Gastrocnemius medialis (tissue), 4 donors: ENCODE measurements at regions not wholly inside any gene's neighbourhood (a gene's known extent, or its start where the extent isn't known, plus 50 kb on each side); places are given as distances from the start of the nearest gene placed in this dataset.

Source experiments
- ATAC-seq, 2 donors: fragments of 150-250 bp; one replicate each; pipeline ENCODE4 v1.9.1; 2016
- DNase-seq, 2 donors: peaks; one replicate each; pipeline ENCODE4 v3.0.0-alpha.2; 2019
- H3K27ac ChIP-seq, 4 donors: fragments of 200-600 bp; sonication (generic); 1 replicate in 1 of 4; 2 replicates in 3 of 4; pipeline ENCODE4 v1.5.1; 2016 to 2018; ENCODE audit warnings: mild to moderate bottlenecking in 2 of 4, moderate library complexity in 1 of 4
- H3K27me3 ChIP-seq, 3 donors: fragments of 200-600 bp; sonication (generic) in 2 of 3; 1 replicate in 1 of 3; 2 replicates in 2 of 3; pipeline versions ENCODE4 v1.5.1 to v1.6.0; 2016 to 2019; ENCODE audit warnings: mild to moderate bottlenecking in 1 of 3, moderate library complexity in 1 of 3
- H3K36me3 ChIP-seq, 2 donors: fragments of 200-600 bp; sonication (generic) in 1 of 2; one replicate each; pipeline ENCODE4 v1.5.1; 2017 to 2018
- H3K4me1 ChIP-seq, 2 donors: fragments of 200-600 bp; sonication (generic) in 1 of 2; one replicate each; pipeline ENCODE4 v1.5.1; 2016 to 2017; ENCODE audit warnings: mild to moderate bottlenecking in 2 of 2
- H3K4me3 ChIP-seq, 4 donors: fragments of 200-600 bp; sonication (generic) in 3 of 4; 1 replicate in 1 of 4; 2 replicates in 3 of 4; pipeline ENCODE4 v1.5.1; 2016 to 2019; ENCODE audit warnings: mild to moderate bottlenecking in 2 of 4
- H3K9me3 ChIP-seq, 3 donors: fragments of 200-600 bp; sonication (generic) in 2 of 3; 1 replicate in 1 of 3; 2 replicates in 2 of 3; pipeline ENCODE4 v1.5.1; 2016 to 2019
- POLR2A ChIP-seq, 2 donors: fragments of 450-650 bp; IDR thresholded peaks; one replicate each; pipeline ENCODE4 v1.6.1; 2017; ENCODE audit warnings: antibody characterized with exemption in 2 of 2, mild to moderate bottlenecking in 2 of 2, moderate library complexity in 2 of 2
- in situ Hi-C, 4 donors: fragments of 200-750 bp; cut with MboI; loops; one replicate each; pipeline versions ENCODE4 v1.15.0 to v1.8.0; 2017; ENCODE audit warnings: low sequenced_read_pairs in 4 of 4
- intact Hi-C: fragments of 100-400 bp; cut with DNase I; formaldehyde crosslinking; loops from one replicate; pipeline ENCODE4 v1.15.1; 2023; ENCODE audit warnings: low total_unique reads
- TF ChIP-seq, protein P1 (sequence below), 5 experiments: fragments of 450-650 bp in 3 of 5; fragments of 200-600 bp in 2 of 5; sonication (generic) in 2 of 5; IDR thresholded peaks in 4 of 5; conservative IDR thresholded peaks in 1 of 5; 1 replicate in 4 of 5; 2 replicates in 1 of 5; pipeline ENCODE4 v1.5.1; 2016 to 2019; ENCODE audit warnings: antibody characterized with exemption in 5 of 5, mild to moderate bottlenecking in 3 of 5, moderate library complexity in 3 of 5

DNA sequence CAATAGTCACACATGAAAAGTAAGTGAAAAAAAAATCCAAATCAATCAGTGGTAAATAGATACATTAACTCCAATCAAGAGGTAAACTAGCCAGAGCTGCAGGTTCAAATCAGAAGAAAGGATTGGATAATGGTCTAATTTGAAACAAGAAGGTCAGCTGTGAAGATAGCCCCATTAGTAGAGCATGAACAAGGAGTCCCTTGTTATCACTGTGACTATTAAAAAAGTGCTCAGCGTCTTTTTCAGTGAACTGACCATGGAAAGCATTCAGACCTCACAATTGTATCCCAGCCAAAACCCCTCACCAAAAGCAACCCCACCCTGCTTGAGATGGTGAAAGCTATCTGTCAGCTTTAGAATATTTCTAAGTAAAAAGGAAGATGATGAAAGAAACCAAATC lies 125.0 kb upstream of the EGLN3 start:
- H3K4me1 ChIP-seq = peaks cover 2 to 4% of the 10 kb centered on the region in 2 donors
- no peak overlapping the region for H3K27ac ChIP-seq
- no peaks in the 10 kb centered on the region for H3K36me3 ChIP-seq
- intact Hi-C loops (no loop called here), in situ Hi-C loops (no loop called here)
- no peaks in the 10 kb centered on the region for H3K27me3 ChIP-seq
- DNase-seq (no peak), ATAC-seq (no peak)
- TF ChIP-seq, protein P1, sequence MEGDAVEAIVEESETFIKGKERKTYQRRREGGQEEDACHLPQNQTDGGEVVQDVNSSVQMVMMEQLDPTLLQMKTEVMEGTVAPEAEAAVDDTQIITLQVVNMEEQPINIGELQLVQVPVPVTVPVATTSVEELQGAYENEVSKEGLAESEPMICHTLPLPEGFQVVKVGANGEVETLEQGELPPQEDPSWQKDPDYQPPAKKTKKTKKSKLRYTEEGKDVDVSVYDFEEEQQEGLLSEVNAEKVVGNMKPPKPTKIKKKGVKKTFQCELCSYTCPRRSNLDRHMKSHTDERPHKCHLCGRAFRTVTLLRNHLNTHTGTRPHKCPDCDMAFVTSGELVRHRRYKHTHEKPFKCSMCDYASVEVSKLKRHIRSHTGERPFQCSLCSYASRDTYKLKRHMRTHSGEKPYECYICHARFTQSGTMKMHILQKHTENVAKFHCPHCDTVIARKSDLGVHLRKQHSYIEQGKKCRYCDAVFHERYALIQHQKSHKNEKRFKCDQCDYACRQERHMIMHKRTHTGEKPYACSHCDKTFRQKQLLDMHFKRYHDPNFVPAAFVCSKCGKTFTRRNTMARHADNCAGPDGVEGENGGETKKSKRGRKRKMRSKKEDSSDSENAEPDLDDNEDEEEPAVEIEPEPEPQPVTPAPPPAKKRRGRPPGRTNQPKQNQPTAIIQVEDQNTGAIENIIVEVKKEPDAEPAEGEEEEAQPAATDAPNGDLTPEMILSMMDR (IDR thresholded peaks at IDR 0.05 in 4 of 5, conservative IDR thresholded peaks at IDR 0.05 in 1 of 5) = no peak
- TF ChIP-seq POLR2A (IDR thresholded peaks at IDR 0.05) = no peak
- no peak overlapping the region for H3K4me3 ChIP-seq
- H3K9me3 ChIP-seq = no peaks in the 10 kb centered on the region

DNA sequence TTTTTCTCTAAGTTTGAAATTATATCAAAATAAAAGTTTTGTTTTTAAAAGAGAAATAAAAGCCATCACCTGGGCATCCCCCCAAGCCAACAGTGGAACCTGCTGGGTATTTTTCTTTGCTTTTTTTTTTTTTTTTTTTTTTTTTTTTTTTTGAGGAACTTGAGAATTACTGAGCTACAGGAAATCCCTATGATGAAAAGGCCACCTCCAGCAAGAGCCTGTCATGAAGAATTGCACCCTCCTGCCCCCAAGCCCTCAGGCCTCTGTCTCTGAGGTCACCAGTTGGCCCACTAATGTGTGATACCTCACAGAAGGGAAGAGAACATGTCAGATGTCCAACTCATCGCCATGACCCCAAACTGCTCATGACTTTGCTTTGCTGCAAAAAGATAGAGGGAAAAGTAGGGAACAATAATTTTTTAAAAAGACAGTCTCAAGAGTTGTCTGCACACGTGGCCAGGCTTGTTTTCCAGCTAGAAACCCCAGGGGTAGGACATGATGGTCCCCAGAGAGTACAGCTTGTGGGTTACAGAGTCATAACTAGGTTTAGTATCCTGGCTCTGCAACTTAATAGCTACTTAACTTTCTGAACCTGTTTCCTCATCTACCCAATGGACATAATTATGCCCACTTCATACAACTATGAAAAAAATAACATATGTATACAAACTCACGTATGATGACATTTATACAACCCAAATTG lies 124.3 kb upstream of the EGLN3 start:
- TF ChIP-seq POLR2A (IDR thresholded peaks at IDR 0.05) = no peak
- TF ChIP-seq, protein P1 (IDR thresholded peaks at IDR 0.05 in 4 of 5, conservative IDR thresholded peaks at IDR 0.05 in 1 of 5) = no peak
- Histone ChIP-seq H3K4me1 (no peaks in the 10 kb centered on the region), H3K9me3 (no peaks in the 10 kb centered on the region), H3K36me3 (no peaks in the 10 kb centered on the region), H3K4me3 (no peak overlapping the region), H3K27ac (no peak overlapping the region), H3K27me3 (no peaks in the 10 kb centered on the region)
- intact Hi-C loops = no loop called here
- in situ Hi-C loops = no loop called here
- no peak for ATAC-seq
- DNase-seq = no peak

GRCh38 chr14:34072921-34073320 lies 122.0 kb upstream of the EGLN3 start:
- in situ Hi-C loops (no loop called here), intact Hi-C loops (no loop called here)
- TF ChIP-seq, protein P1 (IDR thresholded peaks at IDR 0.05 in 4 of 5, conservative IDR thresholded peaks at IDR 0.05 in 1 of 5) = no peak
- TF ChIP-seq POLR2A (IDR thresholded peaks at IDR 0.05) = no peak
- Histone ChIP-seq H3K9me3 (no peaks in the 10 kb centered on the region), H3K4me3 (no peak overlapping the region), H3K27me3 (no peaks in the 10 kb centered on the region), H3K36me3 (no peaks in the 10 kb centered on the region), H3K27ac (no peak overlapping the region), H3K4me1 (no peaks in the 10 kb centered on the region)
- DNase-seq (no peak), ATAC-seq (no peak)

GRCh38 chr14:34072401-34072800 lies 121.5 kb upstream of the EGLN3 start:
- Histone ChIP-seq H3K4me1 (no peaks in the 10 kb centered on the region), H3K27me3 (no peaks in the 10 kb centered on the region), H3K9me3 (no peaks in the 10 kb centered on the region), H3K36me3 (no peaks in the 10 kb centered on the region), H3K4me3 (no peak overlapping the region), H3K27ac (no peak overlapping the region)
- intact Hi-C loops (no loop called here), in situ Hi-C loops (no loop called here)
- DNase-seq (no peak), ATAC-seq (no peak)
- TF ChIP-seq, protein P1 (IDR thresholded peaks at IDR 0.05 in 4 of 5, conservative IDR thresholded peaks at IDR 0.05 in 1 of 5) = no peak
- no peak for TF ChIP-seq POLR2A (IDR thresholded peaks at IDR 0.05)

DNA sequence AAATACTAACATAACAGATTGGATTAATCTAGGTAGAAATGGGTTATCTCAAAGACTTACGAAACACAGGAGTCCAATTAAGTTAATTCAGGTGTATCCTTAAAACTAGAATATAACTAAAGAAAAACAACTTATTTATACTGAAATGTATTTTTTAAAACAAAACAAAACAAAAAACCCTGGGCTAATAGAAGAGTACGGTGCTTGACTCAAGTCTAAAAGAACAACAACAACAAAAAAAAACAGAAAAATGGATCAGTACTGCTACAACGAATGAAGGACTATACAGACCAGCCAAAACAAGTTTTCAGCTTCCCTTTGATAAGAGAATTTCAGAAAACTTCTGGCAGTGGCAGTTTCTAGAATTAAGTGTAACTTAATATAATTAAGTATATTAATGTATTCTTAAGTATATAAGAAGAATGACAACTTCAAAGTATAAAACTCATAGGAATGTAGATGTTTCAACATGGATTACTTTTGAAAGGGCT lies 120.1 kb upstream of the EGLN3 start:
- Histone ChIP-seq H3K36me3 (no peaks in the 10 kb centered on the region), H3K9me3 (no peaks in the 10 kb centered on the region), H3K4me1 (peaks cover 0 to 2% of the 10 kb centered on the region in 2 donors), H3K27ac (no peak overlapping the region), H3K4me3 (no peak overlapping the region), H3K27me3 (no peaks in the 10 kb centered on the region)
- ATAC-seq = no peak
- in situ Hi-C loops (no loop called here), intact Hi-C loops (no loop called here)
- TF ChIP-seq POLR2A (IDR thresholded peaks at IDR 0.05) = no peak
- TF ChIP-seq, protein P1 (IDR thresholded peaks at IDR 0.05 in 4 of 5, conservative IDR thresholded peaks at IDR 0.05 in 1 of 5) = no peak
- no peak for DNase-seq
